HCT116 (cell line): ENCODE measurements at regions not wholly inside any gene's neighbourhood (a gene's known extent, or its start where the extent isn't known, plus 50 kb on each side); places are given as distances from the start of the nearest gene placed in this dataset.

Source experiments
- ATAC-seq: fragments of 200-7000 bp; cut with Tn5 transposase; 2 replicates; pipeline ENCODE4 v1.9.1; 2020; ENCODE audit warnings: mild to moderate bottlenecking, moderate library complexity
- BruUV-seq: library from RNA; stranded (reverse); fragments of 400-500 nt; replicated peaks from 2 replicates; lab custom pipeline; 2021; lab: Mats Ljungman, UMichigan
- CTCF ChIA-PET: fragments of 300-600 bp; sonication (Branson Sonifier 250); formaldehyde crosslinking; loops from one replicate; lab custom pipeline; 2021; ENCODE audit warnings: antibody characterized with exemption; lab: Charles Lee
- POLR2A ChIA-PET: fragments of 300-600, 350-600 bp; sonication (Branson Sonifier 250); formaldehyde crosslinking; loops from one replicate; lab custom pipeline; 2021; ENCODE audit warnings: antibody characterized with exemption; lab: Charles Lee
- RAD21 ChIA-PET, 2 experiments: fragments of 300-600 bp; sonication (Branson Sonifier 250); formaldehyde crosslinking; loops; one replicate each; lab custom pipeline; 2023; ENCODE audit warnings: low total read pairs in 2 of 2; ENCODE audit not compliant: uncharacterized antibody in 2 of 2, unreplicated experiment in 2 of 2, low non-redundant PET in 1 of 2; lab: Charles Lee
- DNase-seq: peaks from one replicate; pipeline ENCODE4 v3.0.0-alpha.2; 2010; ENCODE audit warnings: low read depth, low spot score
- H2AFZ ChIP-seq: fragments of 200-600 bp; shearing (Covaris generic), sonication (generic); 2 replicates; pipeline ENCODE4 v1.6.1; 2017; ENCODE audit warnings: low read depth, mixed run types, mixed read lengths, antibody characterized with exemption, low read length; ENCODE audit not compliant: poor library complexity, severe bottlenecking
- H3K27ac ChIP-seq: 2 replicates; pipeline ENCODE4 v1.5.1; 2012; ENCODE audit warnings: low read depth, low read length
- H3K27me3 ChIP-seq: fragments of 200-600 bp; sonication (generic); 2 replicates; pipeline ENCODE4 v1.6.1; 2016; ENCODE audit warnings: mixed run types, low read length, mixed read lengths; ENCODE audit not compliant: insufficient read depth
- H3K36me3 ChIP-seq, 2 experiments: fragments of 200-500 bp in 1 of 2; fragments of 200-600 bp in 1 of 2; sonication (Bioruptor generic) in 1 of 2; sonication (generic) in 1 of 2; 2 replicates each; pipeline versions ENCODE4 v1.5.1 to v1.6.1; 2014 to 2016; ENCODE audit warnings: low read length in 2 of 2, inconsistent platforms in 1 of 2, mixed read lengths in 1 of 2, mixed run types in 1 of 2; ENCODE audit not compliant: insufficient read depth in 2 of 2, control insufficient read depth in 1 of 2
- H3K4me1 ChIP-seq, 2 experiments: fragments of 200-600 bp in 1 of 2; sonication (generic) in 1 of 2; 2 replicates each; pipeline versions ENCODE4 v1.5.1 to v1.6.1; 2012 to 2017; ENCODE audit warnings: low read length in 2 of 2, inconsistent platforms in 1 of 2, mild to moderate bottlenecking in 1 of 2, mixed read lengths in 1 of 2, mixed run types in 1 of 2, moderate library complexity in 1 of 2; ENCODE audit not compliant: insufficient read depth in 2 of 2, control insufficient read depth in 1 of 2
- H3K4me2 ChIP-seq: fragments of 200-600 bp; sonication (generic); 2 replicates; pipeline ENCODE4 v1.6.1; 2017; ENCODE audit warnings: mixed run types, low read length, mixed read lengths
- H3K4me3 ChIP-seq, 2 experiments: fragments of 200-600 bp in 1 of 2; sonication (generic) in 1 of 2; replicated peaks in 1 of 2; 2 replicates each; pipeline ENCODE4 v1.5.1; 2011 to 2016; ENCODE audit warnings: low read length in 2 of 2, control low read depth in 1 of 2, low read depth in 1 of 2, mild to moderate bottlenecking in 1 of 2, mixed read lengths in 1 of 2, mixed run types in 1 of 2
- H3K79me2 ChIP-seq: fragments of 200-600 bp; sonication (generic); 2 replicates; pipeline ENCODE4 v1.6.1; 2017; ENCODE audit warnings: mild to moderate bottlenecking, mixed run types, low read length, moderate library complexity, mixed read lengths; ENCODE audit not compliant: insufficient read depth
- H3K9ac ChIP-seq: fragments of 200-600 bp; sonication (generic); 2 replicates; pipeline ENCODE4 v1.6.1; 2016; ENCODE audit warnings: low read length, mixed read lengths
- H3K9me2 ChIP-seq: fragments of 200-600 bp; sonication (generic), shearing (Covaris generic); 2 replicates; pipeline ENCODE4 v1.6.1; 2017; ENCODE audit warnings: mixed run types, mild to moderate bottlenecking, moderate library complexity; ENCODE audit not compliant: insufficient read depth
- H3K9me3 ChIP-seq, 2 experiments: fragments of 200-500 bp in 1 of 2; fragments of 200-600 bp in 1 of 2; sonication (Bioruptor generic) in 1 of 2; sonication (generic) in 1 of 2; 2 replicates each; pipeline ENCODE4 v1.6.1; 2014 to 2017; ENCODE audit warnings: low read length in 2 of 2, mixed read lengths in 2 of 2, inconsistent platforms in 1 of 2, low read depth in 1 of 2, mild to moderate bottlenecking in 1 of 2, mixed run types in 1 of 2, moderate library complexity in 1 of 2; ENCODE audit not compliant: control insufficient read depth in 1 of 2, insufficient read depth in 1 of 2
- H4K20me1 ChIP-seq: fragments of 200-600 bp; sonication (generic), shearing (Covaris generic); 2 replicates; pipeline ENCODE4 v1.6.1; 2017; ENCODE audit warnings: mixed run types, mild to moderate bottlenecking, moderate library complexity; ENCODE audit not compliant: insufficient read depth
- CEBPB ChIP-seq: IDR thresholded peaks from 2 replicates; pipeline ENCODE4 v1.6.1; 2012; ENCODE audit warnings: low read depth
- EZH2phosphoT487 ChIP-seq: fragments of 200-600 bp; IDR thresholded peaks from 2 replicates; pipeline ENCODE4 v1.6.1; 2018; ENCODE audit warnings: antibody characterized with exemption, borderline replicate concordance
- FOSL1 ChIP-seq: IDR thresholded peaks from 2 replicates; pipeline ENCODE4 v1.6.1; 2012; ENCODE audit warnings: low read depth
- JUND ChIP-seq: IDR thresholded peaks from 2 replicates; pipeline ENCODE4 v1.6.1; 2012
- POLR2A ChIP-seq: IDR thresholded peaks from 2 replicates; pipeline ENCODE4 v1.7.0; 2011; ENCODE audit warnings: borderline replicate concordance; ENCODE audit not compliant: insufficient read depth, insufficient read length; ENCODE audit errors: extremely low read depth
- RAD21 ChIP-seq: IDR thresholded peaks from 2 replicates; pipeline ENCODE4 v1.6.1; 2012; ENCODE audit warnings: low read depth, mild to moderate bottlenecking
- SRF ChIP-seq: IDR thresholded peaks from 2 replicates; pipeline ENCODE4 v1.6.1; 2012; ENCODE audit warnings: low read depth
- TCF7L2 ChIP-seq: IDR thresholded peaks from 2 replicates; pipeline ENCODE4 v1.7.0; 2011; ENCODE audit warnings: borderline replicate concordance, inconsistent platforms; ENCODE audit not compliant: insufficient read depth, insufficient read length; ENCODE audit errors: extremely low read depth
- ZFX ChIP-seq: fragments of 450-650 bp; IDR thresholded peaks from 2 replicates; pipeline ENCODE4 v1.6.1; 2017
- ZNF274 ChIP-seq: fragments of 200-500 bp; sonication (Bioruptor generic); IDR thresholded peaks from 2 replicates; pipeline ENCODE4 v1.6.1; 2014; ENCODE audit warnings: mild to moderate bottlenecking, low read depth, low read length, inconsistent platforms
- intact Hi-C: fragments of 100-400 bp; cut with micrococcal nuclease; formaldehyde crosslinking; loops from 2 replicates; pipeline ENCODE4 v1.10.0; 2022
- TF ChIP-seq, protein P1 (sequence below), 3 experiments: fragments of 200-600 bp in 1 of 3; sonication (generic) in 1 of 3; IDR thresholded peaks in 2 of 3; conservative IDR thresholded peaks in 1 of 3; 2 replicates each; pipeline ENCODE4 v1.5.1; 2012 to 2017; ENCODE audit warnings: low read depth in 2 of 3, low read length in 2 of 3, antibody characterized with exemption in 1 of 3, borderline replicate concordance in 1 of 3, control low read depth in 1 of 3, mild to moderate bottlenecking in 1 of 3, mixed read lengths in 1 of 3, mixed run types in 1 of 3, moderate library complexity in 1 of 3; ENCODE audit not compliant: insufficient read depth in 1 of 3
- TF ChIP-seq, protein P2 (sequence below): IDR thresholded peaks from 2 replicates; pipeline ENCODE4 v1.6.1; 2012
- TF ChIP-seq, protein P3 (sequence below): IDR thresholded peaks from 2 replicates; pipeline ENCODE4 v1.6.1; 2012; ENCODE audit warnings: low read depth
- TF ChIP-seq, protein P4 (sequence below): IDR thresholded peaks from 2 replicates; pipeline ENCODE4 v1.6.1; 2011; ENCODE audit warnings: mild to moderate bottlenecking, low read length, moderate library complexity; ENCODE audit not compliant: insufficient replicate concordance; ENCODE audit errors: extremely low read depth

- TF ChIP-seq, protein P1, sequence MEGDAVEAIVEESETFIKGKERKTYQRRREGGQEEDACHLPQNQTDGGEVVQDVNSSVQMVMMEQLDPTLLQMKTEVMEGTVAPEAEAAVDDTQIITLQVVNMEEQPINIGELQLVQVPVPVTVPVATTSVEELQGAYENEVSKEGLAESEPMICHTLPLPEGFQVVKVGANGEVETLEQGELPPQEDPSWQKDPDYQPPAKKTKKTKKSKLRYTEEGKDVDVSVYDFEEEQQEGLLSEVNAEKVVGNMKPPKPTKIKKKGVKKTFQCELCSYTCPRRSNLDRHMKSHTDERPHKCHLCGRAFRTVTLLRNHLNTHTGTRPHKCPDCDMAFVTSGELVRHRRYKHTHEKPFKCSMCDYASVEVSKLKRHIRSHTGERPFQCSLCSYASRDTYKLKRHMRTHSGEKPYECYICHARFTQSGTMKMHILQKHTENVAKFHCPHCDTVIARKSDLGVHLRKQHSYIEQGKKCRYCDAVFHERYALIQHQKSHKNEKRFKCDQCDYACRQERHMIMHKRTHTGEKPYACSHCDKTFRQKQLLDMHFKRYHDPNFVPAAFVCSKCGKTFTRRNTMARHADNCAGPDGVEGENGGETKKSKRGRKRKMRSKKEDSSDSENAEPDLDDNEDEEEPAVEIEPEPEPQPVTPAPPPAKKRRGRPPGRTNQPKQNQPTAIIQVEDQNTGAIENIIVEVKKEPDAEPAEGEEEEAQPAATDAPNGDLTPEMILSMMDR (IDR thresholded peaks at IDR 0.05 in 2 of 3, conservative IDR thresholded peaks at IDR 0.05 in 1 of 3; ENCODE audit: borderline replicate concordance in 1 of 3, insufficient read depth in 1 of 3, low read depth in 2 of 3, low read length in 2 of 3): no peak
- TF ChIP-seq CEBPB (no peak), SRF (no peak)
- TF ChIP-seq, protein P2, sequence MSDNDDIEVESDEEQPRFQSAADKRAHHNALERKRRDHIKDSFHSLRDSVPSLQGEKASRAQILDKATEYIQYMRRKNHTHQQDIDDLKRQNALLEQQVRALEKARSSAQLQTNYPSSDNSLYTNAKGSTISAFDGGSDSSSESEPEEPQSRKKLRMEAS: no peak
Measured at GRCh38 chr5:119991625-119992024, 362.3 kb downstream of the FAM170A start (continued).

- POLR2A ChIA-PET: no interaction called here
- no peaks in the 10 kb centered on the region for H3K36me3 ChIP-seq
- CTCF ChIA-PET: no interaction called here
- RAD21 ChIA-PET: no interaction called here
- no peak overlapping the region for H3K4me3 ChIP-seq
- no peaks in the 10 kb centered on the region for H4K20me1 ChIP-seq
- no peaks in the 10 kb centered on the region for H3K79me2 ChIP-seq
- no peak for TF ChIP-seq JUND
- TF ChIP-seq, protein P3, sequence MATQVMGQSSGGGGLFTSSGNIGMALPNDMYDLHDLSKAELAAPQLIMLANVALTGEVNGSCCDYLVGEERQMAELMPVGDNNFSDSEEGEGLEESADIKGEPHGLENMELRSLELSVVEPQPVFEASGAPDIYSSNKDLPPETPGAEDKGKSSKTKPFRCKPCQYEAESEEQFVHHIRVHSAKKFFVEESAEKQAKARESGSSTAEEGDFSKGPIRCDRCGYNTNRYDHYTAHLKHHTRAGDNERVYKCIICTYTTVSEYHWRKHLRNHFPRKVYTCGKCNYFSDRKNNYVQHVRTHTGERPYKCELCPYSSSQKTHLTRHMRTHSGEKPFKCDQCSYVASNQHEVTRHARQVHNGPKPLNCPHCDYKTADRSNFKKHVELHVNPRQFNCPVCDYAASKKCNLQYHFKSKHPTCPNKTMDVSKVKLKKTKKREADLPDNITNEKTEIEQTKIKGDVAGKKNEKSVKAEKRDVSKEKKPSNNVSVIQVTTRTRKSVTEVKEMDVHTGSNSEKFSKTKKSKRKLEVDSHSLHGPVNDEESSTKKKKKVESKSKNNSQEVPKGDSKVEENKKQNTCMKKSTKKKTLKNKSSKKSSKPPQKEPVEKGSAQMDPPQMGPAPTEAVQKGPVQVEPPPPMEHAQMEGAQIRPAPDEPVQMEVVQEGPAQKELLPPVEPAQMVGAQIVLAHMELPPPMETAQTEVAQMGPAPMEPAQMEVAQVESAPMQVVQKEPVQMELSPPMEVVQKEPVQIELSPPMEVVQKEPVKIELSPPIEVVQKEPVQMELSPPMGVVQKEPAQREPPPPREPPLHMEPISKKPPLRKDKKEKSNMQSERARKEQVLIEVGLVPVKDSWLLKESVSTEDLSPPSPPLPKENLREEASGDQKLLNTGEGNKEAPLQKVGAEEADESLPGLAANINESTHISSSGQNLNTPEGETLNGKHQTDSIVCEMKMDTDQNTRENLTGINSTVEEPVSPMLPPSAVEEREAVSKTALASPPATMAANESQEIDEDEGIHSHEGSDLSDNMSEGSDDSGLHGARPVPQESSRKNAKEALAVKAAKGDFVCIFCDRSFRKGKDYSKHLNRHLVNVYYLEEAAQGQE: no peak
- TF ChIP-seq POLR2A: no peak
- TF ChIP-seq TCF7L2: no peak
- TF ChIP-seq, protein P2: no peak
- no peak for TF ChIP-seq ZFX
- TF ChIP-seq, protein P4, sequence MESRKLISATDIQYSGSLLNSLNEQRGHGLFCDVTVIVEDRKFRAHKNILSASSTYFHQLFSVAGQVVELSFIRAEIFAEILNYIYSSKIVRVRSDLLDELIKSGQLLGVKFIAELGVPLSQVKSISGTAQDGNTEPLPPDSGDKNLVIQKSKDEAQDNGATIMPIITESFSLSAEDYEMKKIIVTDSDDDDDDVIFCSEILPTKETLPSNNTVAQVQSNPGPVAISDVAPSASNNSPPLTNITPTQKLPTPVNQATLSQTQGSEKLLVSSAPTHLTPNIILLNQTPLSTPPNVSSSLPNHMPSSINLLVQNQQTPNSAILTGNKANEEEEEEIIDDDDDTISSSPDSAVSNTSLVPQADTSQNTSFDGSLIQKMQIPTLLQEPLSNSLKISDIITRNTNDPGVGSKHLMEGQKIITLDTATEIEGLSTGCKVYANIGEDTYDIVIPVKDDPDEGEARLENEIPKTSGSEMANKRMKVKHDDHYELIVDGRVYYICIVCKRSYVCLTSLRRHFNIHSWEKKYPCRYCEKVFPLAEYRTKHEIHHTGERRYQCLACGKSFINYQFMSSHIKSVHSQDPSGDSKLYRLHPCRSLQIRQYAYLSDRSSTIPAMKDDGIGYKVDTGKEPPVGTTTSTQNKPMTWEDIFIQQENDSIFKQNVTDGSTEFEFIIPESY: no peak
- TF ChIP-seq ZNF274: no peak
- TF ChIP-seq EZH2phosphoT487: no peak
- no peak for TF ChIP-seq RAD21
- TF ChIP-seq, protein P1 (IDR thresholded peaks at IDR 0.05 in 2 of 3, conservative IDR thresholded peaks at IDR 0.05 in 1 of 3; ENCODE audit: borderline replicate concordance in 1 of 3, insufficient read depth in 1 of 3, low read depth in 2 of 3, low read length in 2 of 3): no peak
- no peak for TF ChIP-seq FOSL1
- no peak for ATAC-seq
- intact Hi-C loops: no loop called here
- DNase-seq: no peak
- no peak overlapping the region for H3K4me2 ChIP-seq
- no peak overlapping the region for H2AFZ ChIP-seq
- no TSS peak for BruUV-seq
- no peaks in the 10 kb centered on the region for H3K9me3 ChIP-seq
- H3K9me2 ChIP-seq: no peaks in the 10 kb centered on the region
- H3K9ac ChIP-seq: no peak overlapping the region
- no peaks in the 10 kb centered on the region for H3K4me1 ChIP-seq
- H3K27ac ChIP-seq: no peak overlapping the region
- H3K27me3 ChIP-seq: no peaks in the 10 kb centered on the region
Measured at GRCh38 chr5:119996128-119996527, 366.8 kb downstream of the FAM170A start.
